ENCODE measurements at regions not wholly inside any gene's neighbourhood (a gene's known extent, or its start where the extent isn't known, plus 50 kb on each side); places are given as distances from the start of the nearest gene placed in this dataset.

- Histone ChIP-seq H3K4me3 (ENCODE audit: low read depth in 1 of 3, low read length in 3 of 3) (no peak overlapping the region), H3K27me3 (ENCODE audit: control insufficient read depth in 3 of 3, insufficient read depth in 3 of 3, low read length in 3 of 3) (no peaks in the 10 kb centered on the region), H3K9me3 (ENCODE audit: control insufficient read depth in 2 of 2, insufficient read depth in 1 of 2, low read depth in 1 of 2, low read length in 1 of 2) (peaks cover 0 to 3% of the 10 kb centered on the region in 2 donors), H3K4me1 (ENCODE audit: control insufficient read depth in 3 of 3, insufficient read depth in 2 of 3, low read depth in 1 of 3, low read length in 2 of 3) (peaks cover 0 to 30% (median 2%) of the 10 kb centered on the region in 3 donors), H3K36me3 (ENCODE audit: control insufficient read depth in 3 of 3, insufficient read depth in 2 of 3, low read depth in 1 of 3, low read length in 3 of 3) (no peaks in the 10 kb centered on the region), H3K27ac (ENCODE audit: low read depth in 1 of 3, low read length in 2 of 3) (no peak overlapping the region)
- no peak for DNase-seq
- FAIRE-seq, result no peak
- 71 to 79% (median 77%) methylated on average over 9 of the region's 9 CpGs for WGBS, 3 donors
Measured at GRCh38 chr2:41944220-41944880, 103.5 kb upstream of the PKDCC start.

- no peak overlapping the region for H3K4me3 ChIP-seq (ENCODE audit: low read depth in 1 of 3, low read length in 3 of 3)
- FAIRE-seq (no peak), DNase-seq (peak; percentile 39 to 51)
- peaks cover 0 to 34% (median 2%) of the 10 kb centered on the region in 3 donors for H3K4me1 ChIP-seq (ENCODE audit: control insufficient read depth in 3 of 3, insufficient read depth in 2 of 3, low read depth in 1 of 3, low read length in 2 of 3)
- H3K9me3 ChIP-seq (ENCODE audit: control insufficient read depth in 2 of 2, insufficient read depth in 1 of 2, low read depth in 1 of 2, low read length in 1 of 2), result peaks cover 0 to 3% of the 10 kb centered on the region in 2 donors
- H3K36me3 ChIP-seq (ENCODE audit: control insufficient read depth in 3 of 3, insufficient read depth in 2 of 3, low read depth in 1 of 3, low read length in 3 of 3), result no peaks in the 10 kb centered on the region
- H3K27ac ChIP-seq (ENCODE audit: low read depth in 1 of 3, low read length in 2 of 3), result no peak overlapping the region
- H3K27me3 ChIP-seq (ENCODE audit: control insufficient read depth in 3 of 3, insufficient read depth in 3 of 3, low read length in 3 of 3), result no peaks in the 10 kb centered on the region
- WGBS, 3 donors, result 10 to 25% (median 24%) methylated on average over 11 of the region's 11 CpGs
Measured at GRCh38 chr2:41947701-41948396, 100.0 kb upstream of the PKDCC start.

- no peak for FAIRE-seq
- H3K27me3 ChIP-seq (ENCODE audit: control insufficient read depth in 3 of 3, insufficient read depth in 3 of 3, low read length in 3 of 3), result no peaks in the 10 kb centered on the region
- WGBS, 3 donors, result 83 to 94% (median 91%) methylated on average over 3 of the region's 3 CpGs
Measured at GRCh38 chr2:41948397-41948763, 99.4 kb upstream of the PKDCC start.

GRCh38 chr2:41949091-41949882, 98.5 kb upstream of the PKDCC start:
- WGBS, 3 donors, result 31 to 67% (median 45%) methylated on average over 7 of the region's 7 CpGs

More at GRCh38 chr2:41948397-41948763, 99.4 kb upstream of the PKDCC start:
- no peak overlapping the region for H3K4me3 ChIP-seq (ENCODE audit: low read depth in 1 of 3, low read length in 3 of 3)
- peaks cover 0 to 3% of the 10 kb centered on the region in 2 donors for H3K9me3 ChIP-seq (ENCODE audit: control insufficient read depth in 2 of 2, insufficient read depth in 1 of 2, low read depth in 1 of 2, low read length in 1 of 2)
- DNase-seq, result no peak
- no peak overlapping the region for H3K27ac ChIP-seq (ENCODE audit: low read depth in 1 of 3, low read length in 2 of 3)
- no peaks in the 10 kb centered on the region for H3K36me3 ChIP-seq (ENCODE audit: control insufficient read depth in 3 of 3, insufficient read depth in 2 of 3, low read depth in 1 of 3, low read length in 3 of 3)
- peaks cover 0 to 34% (median 2%) of the 10 kb centered on the region in 3 donors for H3K4me1 ChIP-seq (ENCODE audit: control insufficient read depth in 3 of 3, insufficient read depth in 2 of 3, low read depth in 1 of 3, low read length in 2 of 3)

GRCh38 chr2:41949883-41950665, 97.7 kb upstream of the PKDCC start:
- H3K4me1 ChIP-seq (ENCODE audit: control insufficient read depth in 3 of 3, insufficient read depth in 2 of 3, low read depth in 1 of 3, low read length in 2 of 3), result peaks cover 0 to 31% (median 2%) of the 10 kb centered on the region in 3 donors
- H3K27me3 ChIP-seq (ENCODE audit: control insufficient read depth in 3 of 3, insufficient read depth in 3 of 3, low read length in 3 of 3), result no peaks in the 10 kb centered on the region
- H3K4me3 ChIP-seq (ENCODE audit: low read depth in 1 of 3, low read length in 3 of 3), result no peak overlapping the region
- FAIRE-seq, result no peak
- peaks cover 0 to 3% of the 10 kb centered on the region in 2 donors for H3K9me3 ChIP-seq (ENCODE audit: control insufficient read depth in 2 of 2, insufficient read depth in 1 of 2, low read depth in 1 of 2, low read length in 1 of 2)
- no peak for DNase-seq
- 38 to 69% (median 53%) methylated on average over 4 of the region's 4 CpGs for WGBS, 3 donors
- H3K36me3 ChIP-seq (ENCODE audit: control insufficient read depth in 3 of 3, insufficient read depth in 2 of 3, low read depth in 1 of 3, low read length in 3 of 3), result no peaks in the 10 kb centered on the region
- H3K27ac ChIP-seq (ENCODE audit: low read depth in 1 of 3, low read length in 2 of 3), result no peak overlapping the region

More at GRCh38 chr2:41949091-41949882, 98.5 kb upstream of the PKDCC start:
- Histone ChIP-seq H3K27ac (ENCODE audit: low read depth in 1 of 3, low read length in 2 of 3) (peak overlapping the region in 1 of 3 donors; percentile 15), H3K4me1 (ENCODE audit: control insufficient read depth in 3 of 3, insufficient read depth in 2 of 3, low read depth in 1 of 3, low read length in 2 of 3) (peaks cover 0 to 31% (median 2%) of the 10 kb centered on the region in 3 donors), H3K9me3 (ENCODE audit: control insufficient read depth in 2 of 2, insufficient read depth in 1 of 2, low read depth in 1 of 2, low read length in 1 of 2) (peaks cover 0 to 3% of the 10 kb centered on the region in 2 donors), H3K27me3 (ENCODE audit: control insufficient read depth in 3 of 3, insufficient read depth in 3 of 3, low read length in 3 of 3) (no peaks in the 10 kb centered on the region), H3K4me3 (ENCODE audit: low read depth in 1 of 3, low read length in 3 of 3) (no peak overlapping the region), H3K36me3 (ENCODE audit: control insufficient read depth in 3 of 3, insufficient read depth in 2 of 3, low read depth in 1 of 3, low read length in 3 of 3) (no peaks in the 10 kb centered on the region)
- DNase-seq (peak in 1 of 2 donors; percentile 60), FAIRE-seq (no peak)

- FAIRE-seq, result no peak
- Histone ChIP-seq H3K9me3 (ENCODE audit: control insufficient read depth in 2 of 2, insufficient read depth in 1 of 2, low read depth in 1 of 2, low read length in 1 of 2) (peaks cover 0 to under 1% of the 10 kb centered on the region in 2 donors), H3K4me1 (ENCODE audit: control insufficient read depth in 3 of 3, insufficient read depth in 2 of 3, low read depth in 1 of 3, low read length in 2 of 3) (peaks cover 0 to 31% (median 2%) of the 10 kb centered on the region in 3 donors), H3K36me3 (ENCODE audit: control insufficient read depth in 3 of 3, insufficient read depth in 2 of 3, low read depth in 1 of 3, low read length in 3 of 3) (no peaks in the 10 kb centered on the region), H3K4me3 (ENCODE audit: low read depth in 1 of 3, low read length in 3 of 3) (no peak overlapping the region), H3K27ac (ENCODE audit: low read depth in 1 of 3, low read length in 2 of 3) (no peak overlapping the region), H3K27me3 (ENCODE audit: control insufficient read depth in 3 of 3, insufficient read depth in 3 of 3, low read length in 3 of 3) (no peaks in the 10 kb centered on the region)
- 58 to 90% (median 70%) methylated on average over 1 of the region's 1 CpG for WGBS, 3 donors
- no peak for DNase-seq
Measured at GRCh38 chr2:41950666-41950960, 97.2 kb upstream of the PKDCC start.

GRCh38 chr2:41954304-41955291, 93.2 kb upstream of the PKDCC start:
- Histone ChIP-seq H3K27ac (ENCODE audit: low read depth in 1 of 3, low read length in 2 of 3) (no peak overlapping the region), H3K4me1 (ENCODE audit: control insufficient read depth in 3 of 3, insufficient read depth in 2 of 3, low read depth in 1 of 3, low read length in 2 of 3) (peaks cover 0 to 10% (median 0%) of the 10 kb centered on the region in 3 donors), H3K27me3 (ENCODE audit: control insufficient read depth in 3 of 3, insufficient read depth in 3 of 3, low read length in 3 of 3) (no peaks in the 10 kb centered on the region), H3K36me3 (ENCODE audit: control insufficient read depth in 3 of 3, insufficient read depth in 2 of 3, low read depth in 1 of 3, low read length in 3 of 3) (no peaks in the 10 kb centered on the region), H3K9me3 (ENCODE audit: control insufficient read depth in 2 of 2, insufficient read depth in 1 of 2, low read depth in 1 of 2, low read length in 1 of 2) (no peaks in the 10 kb centered on the region), H3K4me3 (ENCODE audit: low read depth in 1 of 3, low read length in 3 of 3) (no peak overlapping the region)
- 78 to 93% (median 87%) methylated on average over 16 of the region's 16 CpGs for WGBS, 3 donors
- no peak for DNase-seq
- FAIRE-seq, result no peak
